ENCODE measurements at regions not wholly inside any gene's neighbourhood (a gene's known extent, or its start where the extent isn't known, plus 50 kb on each side); places are given as distances from the start of the nearest gene placed in this dataset.

DNA sequence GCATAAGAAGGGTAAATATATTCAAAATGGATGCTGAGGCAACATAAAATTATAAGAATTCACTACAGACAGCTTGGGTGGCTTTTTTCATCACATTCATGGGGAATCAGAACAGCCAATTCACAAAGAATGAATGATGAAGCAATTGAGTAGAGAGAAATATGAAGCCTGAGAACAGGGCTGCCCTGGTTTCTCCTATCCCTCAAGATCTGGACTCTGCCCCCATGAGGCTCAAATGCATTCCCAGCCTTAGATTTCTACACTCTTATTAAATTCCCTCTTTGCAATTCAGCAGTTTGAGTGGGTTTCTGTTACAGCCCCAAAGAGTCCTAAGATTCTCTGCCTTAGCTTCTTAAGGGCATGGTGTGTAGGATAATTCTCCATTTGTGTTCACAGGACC, 172.5 kb downstream of the MAIP1 start:
- no peaks in the 10 kb centered on the region for H3K36me3 ChIP-seq (ENCODE audit: control insufficient read depth in 2 of 2, extremely low read depth in 1 of 2, insufficient read depth in 2 of 2, low read length in 2 of 2)
- no TSS peak for BruUV-seq (replicated peaks)
- no peak overlapping the region for H3K9ac ChIP-seq (replicated peaks; ENCODE audit: extremely low read depth, insufficient read depth, low read length)
- no peaks in the 10 kb centered on the region for H3K79me2 ChIP-seq (ENCODE audit: control insufficient read depth, insufficient read depth, low read length)
- no peaks in the 10 kb centered on the region for H4K20me1 ChIP-seq (replicated peaks; ENCODE audit: control insufficient read depth, extremely low read depth, insufficient read depth, low read length)
- no peak overlapping the region for H2AFZ ChIP-seq (ENCODE audit: low read depth, low read length)
- ChIA-PET CTCF (no interaction called here), POLR2A (no interaction called here)
- DNase-seq (ENCODE audit: low read depth, low spot score), result no peak
- H3K9me3 ChIP-seq (replicated peaks; ENCODE audit: control insufficient read depth, insufficient read depth, low read length), result no peaks in the 10 kb centered on the region
- intact Hi-C loops (cut with micrococcal nuclease) (no loop called here), dilution Hi-C loops (cut with MboI; ENCODE audit: extremely low pct_ligation_motif_present, low sequenced_read_pairs) (no loop called here)
- peaks cover 0 to 2% of the 10 kb centered on the region in 2 experiments for H3K27me3 ChIP-seq (ENCODE audit: control insufficient read depth in 2 of 2, insufficient read depth in 2 of 2, low read length in 2 of 2)
- H3K4me3 ChIP-seq (replicated peaks in 1 of 3; ENCODE audit: insufficient read depth in 1 of 3, low read depth in 1 of 3, low read length in 3 of 3), result no peak overlapping the region
- no peak for FAIRE-seq
- H3K9me1 ChIP-seq (replicated peaks; ENCODE audit: control insufficient read depth, extremely low read depth, insufficient read depth, low read length), result no peaks in the 10 kb centered on the region
- no peak overlapping the region for H3K4me2 ChIP-seq (ENCODE audit: insufficient read depth, low read length)
- TF ChIP-seq POLR2AphosphoS5 (IDR thresholded peaks at IDR 0.05; ENCODE audit: insufficient read depth, low read depth, low read length) (no peak), MYC (IDR thresholded peaks at IDR 0.05; ENCODE audit: low read depth, low read length) (no peak), CTCF (IDR thresholded peaks at IDR 0.05; ENCODE audit: extremely low read depth in 1 of 2, insufficient read depth in 1 of 2, low read depth in 1 of 2, low read length in 2 of 2) (no peak), JUN (IDR thresholded peaks at IDR 0.05; ENCODE audit: borderline replicate concordance, insufficient read depth, insufficient read length, low read depth) (no peak), EZH2 (IDR thresholded peaks at IDR 0.05; ENCODE audit: borderline replicate concordance, low read depth, low read length, severe bottlenecking) (no peak), GATA2 (IDR thresholded peaks at IDR 0.05; ENCODE audit: insufficient read depth, insufficient read length, low read depth, low read length) (no peak), MAX (IDR thresholded peaks at IDR 0.05; ENCODE audit: insufficient read depth, insufficient read length) (no peak), FOS (IDR thresholded peaks at IDR 0.05; ENCODE audit: borderline replicate concordance, insufficient read depth, low read length) (no peak), POLR2A (IDR thresholded peaks at IDR 0.05; ENCODE audit: low read depth, low read length) (no peak)
- no peak overlapping the region for H3K27ac ChIP-seq (ENCODE audit: insufficient read depth, low read depth, low read length)
- H3K4me1 ChIP-seq (ENCODE audit: control insufficient read depth, extremely low read depth, insufficient read depth, low read length), result no peaks in the 10 kb centered on the region

All from endothelial cell of umbilical vein (primary cell).